ENCODE measurements at regions not wholly inside any gene's neighbourhood (a gene's known extent, or its start where the extent isn't known, plus 50 kb on each side); places are given as distances from the start of the nearest gene placed in this dataset.

- H4K20me1 ChIP-seq (ENCODE audit: low read depth, low read length) = no peaks in the 10 kb centered on the region
- no peaks in the 10 kb centered on the region for H3K9me2 ChIP-seq (replicated peaks; ENCODE audit: insufficient read depth, low read length)
- H3K27me3 ChIP-seq (ENCODE audit: low read length) = no peaks in the 10 kb centered on the region
- no peaks in the 10 kb centered on the region for H3K36me3 ChIP-seq (ENCODE audit: low read length)
- H2AFZ ChIP-seq (ENCODE audit: low read depth, low read length, severe bottlenecking) = no peak overlapping the region
- no peaks in the 10 kb centered on the region for H3K79me2 ChIP-seq (ENCODE audit: insufficient read depth, low read length)
- H3K9ac ChIP-seq (ENCODE audit: low read length) = no peak overlapping the region
- H3K4me2 ChIP-seq (ENCODE audit: low read depth, low read length, poor library complexity, severe bottlenecking) = no peak overlapping the region
- TF ChIP-seq, protein P1, sequence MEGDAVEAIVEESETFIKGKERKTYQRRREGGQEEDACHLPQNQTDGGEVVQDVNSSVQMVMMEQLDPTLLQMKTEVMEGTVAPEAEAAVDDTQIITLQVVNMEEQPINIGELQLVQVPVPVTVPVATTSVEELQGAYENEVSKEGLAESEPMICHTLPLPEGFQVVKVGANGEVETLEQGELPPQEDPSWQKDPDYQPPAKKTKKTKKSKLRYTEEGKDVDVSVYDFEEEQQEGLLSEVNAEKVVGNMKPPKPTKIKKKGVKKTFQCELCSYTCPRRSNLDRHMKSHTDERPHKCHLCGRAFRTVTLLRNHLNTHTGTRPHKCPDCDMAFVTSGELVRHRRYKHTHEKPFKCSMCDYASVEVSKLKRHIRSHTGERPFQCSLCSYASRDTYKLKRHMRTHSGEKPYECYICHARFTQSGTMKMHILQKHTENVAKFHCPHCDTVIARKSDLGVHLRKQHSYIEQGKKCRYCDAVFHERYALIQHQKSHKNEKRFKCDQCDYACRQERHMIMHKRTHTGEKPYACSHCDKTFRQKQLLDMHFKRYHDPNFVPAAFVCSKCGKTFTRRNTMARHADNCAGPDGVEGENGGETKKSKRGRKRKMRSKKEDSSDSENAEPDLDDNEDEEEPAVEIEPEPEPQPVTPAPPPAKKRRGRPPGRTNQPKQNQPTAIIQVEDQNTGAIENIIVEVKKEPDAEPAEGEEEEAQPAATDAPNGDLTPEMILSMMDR (IDR thresholded peaks at IDR 0.05; ENCODE audit: insufficient read depth, low read length, poor library complexity, severe bottlenecking) = no peak
- TF ChIP-seq EZH2phosphoT487 (conservative IDR thresholded peaks at IDR 0.05; ENCODE audit: low read length) = no peak
- no peak overlapping the region for H3K4me3 ChIP-seq (ENCODE audit: insufficient read depth, low read length, poor library complexity, severe bottlenecking)
- no peak overlapping the region for H3K27ac ChIP-seq (ENCODE audit: low read depth, low read length)
- no peaks in the 10 kb centered on the region for H3F3A ChIP-seq (ENCODE audit: insufficient read depth)
- no peaks in the 10 kb centered on the region for H3K9me3 ChIP-seq (ENCODE audit: insufficient read depth, low read length)
These were observed 1363.7 kb upstream of the TMEM132C start for GRCh38 chr12:126903027-126903876.

DNA sequence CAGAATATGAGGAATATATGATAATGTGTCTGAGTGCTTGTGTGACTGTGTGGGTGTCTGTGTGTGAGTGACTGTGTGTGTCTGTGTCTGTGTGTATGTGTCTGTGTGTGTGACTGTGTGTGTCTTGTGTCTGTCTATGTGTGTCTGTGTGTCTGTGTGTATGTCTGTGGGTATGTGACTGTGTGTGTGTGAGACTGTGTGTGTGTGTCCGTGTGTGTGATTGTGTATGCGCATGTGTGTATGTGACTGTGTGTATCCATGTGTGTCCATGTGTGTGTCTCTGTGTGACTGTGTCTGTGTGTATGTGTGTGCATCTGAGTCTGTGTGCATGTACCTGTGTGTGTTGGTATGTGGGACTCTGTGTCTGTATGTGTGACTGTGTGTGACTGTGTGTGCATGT lies 1361.2 kb upstream of the TMEM132C start:
- H3K4me3 ChIP-seq (ENCODE audit: insufficient read depth, low read length, poor library complexity, severe bottlenecking) = no peak overlapping the region
- H4K20me1 ChIP-seq (ENCODE audit: low read depth, low read length) = no peaks in the 10 kb centered on the region
- H3K27me3 ChIP-seq (ENCODE audit: low read length) = no peaks in the 10 kb centered on the region
- no peak overlapping the region for H3K4me2 ChIP-seq (ENCODE audit: low read depth, low read length, poor library complexity, severe bottlenecking)
- H3F3A ChIP-seq (ENCODE audit: insufficient read depth) = no peaks in the 10 kb centered on the region
- no peaks in the 10 kb centered on the region for H3K79me2 ChIP-seq (ENCODE audit: insufficient read depth, low read length)
- H3K36me3 ChIP-seq (ENCODE audit: low read length) = no peaks in the 10 kb centered on the region
- no peaks in the 10 kb centered on the region for H3K9me3 ChIP-seq (ENCODE audit: insufficient read depth, low read length)
- no peak overlapping the region for H3K9ac ChIP-seq (ENCODE audit: low read length)
- no peak overlapping the region for H2AFZ ChIP-seq (ENCODE audit: low read depth, low read length, severe bottlenecking)
- TF ChIP-seq, protein P1 (IDR thresholded peaks at IDR 0.05; ENCODE audit: insufficient read depth, low read length, poor library complexity, severe bottlenecking) = no peak
- H3K9me2 ChIP-seq (replicated peaks; ENCODE audit: insufficient read depth, low read length) = no peaks in the 10 kb centered on the region
- H3K27ac ChIP-seq (ENCODE audit: low read depth, low read length) = no peak overlapping the region

GRCh38 chr12:126907900-126908764 lies 1358.8 kb upstream of the TMEM132C start:
- Histone ChIP-seq H3K9ac (ENCODE audit: low read length) (no peak overlapping the region), H2AFZ (ENCODE audit: low read depth, low read length, severe bottlenecking) (no peak overlapping the region), H3F3A (ENCODE audit: insufficient read depth) (no peaks in the 10 kb centered on the region), H3K79me2 (ENCODE audit: insufficient read depth, low read length) (no peaks in the 10 kb centered on the region), H3K9me2 (replicated peaks; ENCODE audit: insufficient read depth, low read length) (no peaks in the 10 kb centered on the region), H4K20me1 (ENCODE audit: low read depth, low read length) (no peaks in the 10 kb centered on the region), H3K36me3 (ENCODE audit: low read length) (no peaks in the 10 kb centered on the region), H3K9me3 (ENCODE audit: insufficient read depth, low read length) (no peaks in the 10 kb centered on the region), H3K4me2 (ENCODE audit: low read depth, low read length, poor library complexity, severe bottlenecking) (no peak overlapping the region), H3K27ac (ENCODE audit: low read depth, low read length) (no peak overlapping the region), H3K4me3 (ENCODE audit: insufficient read depth, low read length, poor library complexity, severe bottlenecking) (no peak overlapping the region), H3K27me3 (ENCODE audit: low read length) (no peaks in the 10 kb centered on the region)
- TF ChIP-seq, protein P1 (IDR thresholded peaks at IDR 0.05; ENCODE audit: insufficient read depth, low read length, poor library complexity, severe bottlenecking) = no peak
- TF ChIP-seq EZH2phosphoT487 (conservative IDR thresholded peaks at IDR 0.05; ENCODE audit: low read length) = no peak
